Activated CD4-positive, CD25-positive, alpha-beta regulatory T cell treated with anti-CD3 and anti-CD28 coated beads, Interleukin-2, amount 50 U/mL, for 72 hours (primary cell): ENCODE measurements at regions not wholly inside any gene's neighbourhood (a gene's known extent, or its start where the extent isn't known, plus 50 kb on each side); places are given as distances from the start of the nearest gene placed in this dataset.

Experiments
- DNase-seq: peaks from one replicate; pipeline ENCODE4 v3.0.0; 2021

- no peak for DNase-seq
These were observed 399.2 kb downstream of the NLGN4X start for GRCh38 chrX:5829469-5829868.

- no peak for DNase-seq
These were observed 399.6 kb downstream of the NLGN4X start for GRCh38 chrX:5829060-5829459.

GRCh38 chrX:5823903-5824302 is 404.8 kb downstream of the NLGN4X start:
- DNase-seq, result no peak

GRCh38 chrX:5810636-5811035 is 418.0 kb downstream of the NLGN4X start:
- DNase-seq, result no peak

- no peak for DNase-seq
These were observed 421.5 kb downstream of the NLGN4X start for GRCh38 chrX:5807181-5807580.

GRCh38 chrX:5802391-5802790 is 426.3 kb downstream of the NLGN4X start:
- no peak for DNase-seq

GRCh38 chrX:5791721-5792120 is 436.9 kb downstream of the NLGN4X start:
- no peak for DNase-seq

GRCh38 chrX:5788910-5789309 is 439.8 kb downstream of the NLGN4X start:
- no peak for DNase-seq

- DNase-seq, result no peak
These were observed 447.8 kb downstream of the NLGN4X start for GRCh38 chrX:5780821-5781220.

GRCh38 chrX:5775846-5776430 is 452.7 kb downstream of the NLGN4X start:
- no peak for DNase-seq

GRCh38 chrX:5774446-5774845 is 454.2 kb downstream of the NLGN4X start:
- DNase-seq, result no peak

- DNase-seq, result no peak
These were observed 457.2 kb downstream of the NLGN4X start for GRCh38 chrX:5771441-5771840.

GRCh38 chrX:5756616-5757015 is 472.1 kb downstream of the NLGN4X start:
- DNase-seq, result no peak

GRCh38 chrX:5753291-5753690 is 475.4 kb downstream of the NLGN4X start:
- DNase-seq, result no peak

GRCh38 chrX:5752831-5753230 is 475.8 kb downstream of the NLGN4X start:
- no peak for DNase-seq

- DNase-seq, result no peak
These were observed 480.0 kb downstream of the NLGN4X start for GRCh38 chrX:5748586-5749150.

- no peak for DNase-seq
These were observed 482.4 kb downstream of the NLGN4X start for GRCh38 chrX:5746231-5746630.

- DNase-seq, result no peak
These were observed 495.2 kb downstream of the NLGN4X start for GRCh38 chrX:5733501-5733900.

- no peak for DNase-seq
These were observed 498.1 kb downstream of the NLGN4X start for GRCh38 chrX:5730556-5730955.

- no peak for DNase-seq
These were observed 502.4 kb downstream of the NLGN4X start for GRCh38 chrX:5726224-5726623.

GRCh38 chrX:5724123-5724522 is 504.5 kb downstream of the NLGN4X start:
- DNase-seq, result no peak

GRCh38 chrX:5718651-5719050 is 510.0 kb downstream of the NLGN4X start:
- DNase-seq, result no peak

- DNase-seq, result no peak
These were observed 512.0 kb downstream of the NLGN4X start for GRCh38 chrX:5716666-5717065.

GRCh38 chrX:5708251-5708650 is 520.4 kb downstream of the NLGN4X start:
- DNase-seq, result no peak

- DNase-seq, result no peak
These were observed 525.8 kb downstream of the NLGN4X start for GRCh38 chrX:5702890-5703289.
